Stomach (tissue), 8 donors: ENCODE measurements at regions not wholly inside any gene's neighbourhood (a gene's known extent, or its start where the extent isn't known, plus 50 kb on each side); places are given as distances from the start of the nearest gene placed in this dataset.

ENCODE experiments used
- DNase-seq, 2 donors: peaks; one replicate each; pipeline versions ENCODE4 v3.0.0 to v3.0.0-alpha.2; 2013 to 2019
- H3K27ac ChIP-seq, 5 donors: fragments of 200-600 bp in 4 of 5; sonication (generic) in 4 of 5; one replicate each; pipeline ENCODE4 v1.5.1; 2013 to 2019; ENCODE audit warnings: mild to moderate bottlenecking in 1 of 5, moderate library complexity in 1 of 5
- H3K27me3 ChIP-seq, 3 donors: fragments of 200-600 bp; sonication (generic); one replicate each; pipeline ENCODE4 v1.5.1; 2017 to 2019; ENCODE audit warnings: mixed run types in 1 of 3
- H3K36me3 ChIP-seq, 4 donors: fragments of 200-600 bp; sonication (generic); 1 replicate in 3 of 4; 2 replicates in 1 of 4; pipeline ENCODE4 v1.5.1; 2016 to 2019
- H3K4me1 ChIP-seq, 4 donors: fragments of 200-600 bp; sonication (generic); one replicate each; pipeline ENCODE4 v1.5.1; 2016 to 2019
- H3K4me3 ChIP-seq, 4 donors: fragments of 200-600 bp; sonication (generic) in 3 of 4; one replicate each; pipeline ENCODE4 v1.5.1; 2016 to 2019; ENCODE audit warnings: mild to moderate bottlenecking in 1 of 4
- H3K9me3 ChIP-seq, 4 donors: fragments of 200-600 bp; sonication (generic); one replicate each; pipeline ENCODE4 v1.5.1; 2016 to 2019
- CTCF ChIP-seq, 7 experiments: fragments of 450-650 bp in 4 of 7; fragments of 200-600 bp in 3 of 7; sonication (generic) in 3 of 7; IDR thresholded peaks; one replicate each; pipeline ENCODE4 v1.5.1; 2016 to 2019; ENCODE audit warnings: antibody characterized with exemption in 7 of 7, control low read depth in 2 of 7, mild to moderate bottlenecking in 1 of 7
- EP300 ChIP-seq: sonication (generic); formaldehyde crosslinking; IDR thresholded peaks from one replicate; pipeline ENCODE4 v1.6.1; 2017; ENCODE audit warnings: antibody characterized with exemption
- POLR2A ChIP-seq, 4 donors: fragments of 450-650 bp; IDR thresholded peaks; one replicate each; pipeline ENCODE4 v1.6.1; 2016; ENCODE audit warnings: antibody characterized with exemption in 4 of 4, control low read depth in 2 of 4, mild to moderate bottlenecking in 1 of 4, moderate library complexity in 1 of 4
- POLR2AphosphoS5 ChIP-seq, 3 donors: sonication (generic); formaldehyde crosslinking; IDR thresholded peaks; one replicate each; pipeline ENCODE4 v1.6.1; 2016; ENCODE audit warnings: antibody characterized with exemption in 3 of 3
- WGBS, 5 donors: extraction: QIAGEN DNeasy Blood & Tissue Kit in 3 of 5; methylation state at CpG; one replicate each; pipeline versions ENCODE4 v1.1.5 to v1.1.7; 2013 to 2018; 5-methylcytosine and 5-hydroxymethylcytosine counted together
- intact Hi-C: fragments of 100-400 bp; cut with DNase I; formaldehyde crosslinking; loops from one replicate; pipeline ENCODE4 v1.15.1; 2023; ENCODE audit warnings: low total_unique reads
- donor health status: healthy with polysubstance abuse.
- donor health status: Bipolar disorder and iron deficiency.
- donor health status: healthy.

DNA sequence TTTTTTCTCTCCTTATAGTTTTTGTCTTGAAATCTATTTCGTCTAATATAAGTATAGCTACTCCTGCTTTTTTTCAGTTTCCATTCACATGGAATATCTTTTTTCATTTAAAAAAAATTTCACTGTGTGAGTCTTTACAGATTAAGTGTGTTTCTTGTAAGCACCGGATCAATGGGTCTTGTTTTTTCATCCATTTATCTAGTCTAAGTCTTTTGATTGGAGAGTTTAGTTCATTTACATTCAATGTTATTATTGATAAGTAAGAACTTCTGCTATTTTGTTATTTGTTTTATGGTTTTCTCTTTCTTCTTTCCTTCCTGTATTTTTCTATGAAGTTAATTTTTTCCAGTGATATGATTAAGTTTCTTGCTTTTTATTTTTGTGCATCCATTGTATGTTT, 216.7 kb upstream of the CNTNAP2 start:
- H3K9me3 ChIP-seq: peaks cover 0 to 44% (median 18%) of the 10 kb centered on the region in 4 donors
- DNase-seq: no peak
- no peaks in the 10 kb centered on the region for H3K36me3 ChIP-seq
- TF ChIP-seq EP300 (no peak), CTCF (IDR thresholded peaks at IDR 0.05) (no peak), POLR2A (IDR thresholded peaks at IDR 0.05) (no peak)
- no peak overlapping the region for H3K4me3 ChIP-seq
- intact Hi-C loops: no loop called here
- no peaks in the 10 kb centered on the region for H3K27me3 ChIP-seq
- H3K27ac ChIP-seq: no peak overlapping the region
- WGBS, 5 donors: 80 to 90% (median 83%) methylated on average over 2 of the region's 2 CpGs
- no peaks in the 10 kb centered on the region for H3K4me1 ChIP-seq

DNA sequence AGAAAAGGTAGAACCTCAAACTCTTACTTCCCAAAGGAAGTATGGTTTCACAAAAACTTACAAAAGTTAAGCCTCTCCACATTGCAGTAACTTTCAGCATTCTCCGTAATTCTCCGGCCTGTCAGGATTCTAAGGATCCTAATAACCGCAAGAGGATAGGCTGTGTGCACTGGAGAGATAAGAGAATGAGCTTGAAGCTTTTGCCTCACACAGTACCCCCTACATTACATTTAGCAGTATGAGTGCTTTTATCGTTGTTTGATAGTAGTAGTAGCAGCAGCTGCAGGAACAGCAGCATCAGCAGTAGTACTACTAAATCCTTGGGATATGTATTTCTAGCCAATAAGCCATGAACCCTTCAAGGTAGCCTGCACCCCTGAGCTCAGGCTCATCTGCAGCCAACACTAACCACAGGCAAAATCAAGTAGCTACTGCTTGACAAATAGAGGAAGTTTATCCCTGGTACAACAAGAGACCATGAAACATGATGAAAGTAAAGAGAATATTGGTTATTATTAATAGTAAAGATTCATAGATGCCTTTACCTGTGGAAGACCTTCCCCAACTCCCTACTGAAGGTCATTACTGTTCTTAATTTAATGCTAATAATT, 222.6 kb upstream of the CNTNAP2 start:
- 81 to 95% (median 92%) methylated on average over 4 of the region's 4 CpGs for WGBS, 5 donors

GRCh38 chr7:145884716-145885514, 231.7 kb upstream of the CNTNAP2 start:
- DNase-seq: no peak
- Histone ChIP-seq H3K4me3 (no peak overlapping the region), H3K4me1 (no peaks in the 10 kb centered on the region), H3K27me3 (no peaks in the 10 kb centered on the region), H3K36me3 (no peaks in the 10 kb centered on the region), H3K27ac (no peak overlapping the region), H3K9me3 (peaks cover 0 to 12% (median 11%) of the 10 kb centered on the region in 4 donors)
- intact Hi-C loops: no loop called here
- no peak for TF ChIP-seq CTCF (IDR thresholded peaks at IDR 0.05)
- TF ChIP-seq POLR2AphosphoS5 (IDR thresholded peaks at IDR 0.05): no peak
- TF ChIP-seq POLR2A (IDR thresholded peaks at IDR 0.05): no peak
- no peak for TF ChIP-seq EP300
- 71 to 84% (median 79%) methylated on average over 5 of the region's 5 CpGs for WGBS, 5 donors

More for the DNA sequence above, 222.6 kb upstream of the CNTNAP2 start:
- intact Hi-C loops: no loop called here
- Histone ChIP-seq H3K27ac (no peak overlapping the region), H3K27me3 (no peaks in the 10 kb centered on the region), H3K4me1 (no peaks in the 10 kb centered on the region), H3K36me3 (no peaks in the 10 kb centered on the region), H3K9me3 (peaks cover 0 to 17% (median 7%) of the 10 kb centered on the region in 4 donors), H3K4me3 (no peak overlapping the region)
- TF ChIP-seq POLR2AphosphoS5 (IDR thresholded peaks at IDR 0.05) (no peak), POLR2A (IDR thresholded peaks at IDR 0.05) (no peak), EP300 (no peak), CTCF (IDR thresholded peaks at IDR 0.05) (no peak)
- DNase-seq: no peak

GRCh38 chr7:145876376-145876775, 240.2 kb upstream of the CNTNAP2 start:
- Histone ChIP-seq H3K36me3 (no peaks in the 10 kb centered on the region), H3K27ac (no peak overlapping the region), H3K4me3 (no peak overlapping the region), H3K9me3 (no peaks in the 10 kb centered on the region), H3K27me3 (no peaks in the 10 kb centered on the region), H3K4me1 (no peaks in the 10 kb centered on the region)
- TF ChIP-seq POLR2AphosphoS5 (IDR thresholded peaks at IDR 0.05): no peak
- no peak for TF ChIP-seq POLR2A (IDR thresholded peaks at IDR 0.05)
- no peak for TF ChIP-seq CTCF (IDR thresholded peaks at IDR 0.05)
- no peak for TF ChIP-seq EP300
- intact Hi-C loops: no loop called here
- no peak for DNase-seq
- WGBS, 5 donors: 45 to 76% (median 68%) methylated on average over 1 of the region's 1 CpG
